Vagina (tissue), 2 donors: ENCODE measurements at regions not wholly inside any gene's neighbourhood (a gene's known extent, or its start where the extent isn't known, plus 50 kb on each side); places are given as distances from the start of the nearest gene placed in this dataset.

Source experiments
- DNase-seq, 2 donors: peaks; one replicate each; pipeline ENCODE4 v3.0.0-alpha.2; 2017; ENCODE audit errors: extremely low spot score in 2 of 2
- H3K27ac ChIP-seq: fragments of 200-600 bp; sonication (generic); one replicate; pipeline ENCODE4 v1.5.1; 2019
- H3K27me3 ChIP-seq: fragments of 200-600 bp; sonication (generic); one replicate; pipeline ENCODE4 v1.5.1; 2019
- H3K36me3 ChIP-seq, 2 donors: fragments of 200-600 bp; sonication (generic); one replicate each; pipeline ENCODE4 v1.5.1; 2017 to 2019
- H3K4me1 ChIP-seq: fragments of 200-600 bp; sonication (generic); one replicate; pipeline ENCODE4 v1.5.1; 2019
- H3K4me3 ChIP-seq, 2 donors: fragments of 200-600 bp; sonication (generic); 1 replicate in 1 of 2; 2 replicates in 1 of 2; pipeline ENCODE4 v1.5.1; 2016 to 2019
- H3K9me3 ChIP-seq: fragments of 200-600 bp; sonication (generic); one replicate; pipeline ENCODE4 v1.5.1; 2019
- POLR2A ChIP-seq, 2 donors: fragments of 450-650 bp; IDR thresholded peaks; one replicate each; pipeline ENCODE4 v1.6.1; 2017; ENCODE audit warnings: antibody characterized with exemption in 2 of 2, mild to moderate bottlenecking in 2 of 2, moderate library complexity in 2 of 2
- POLR2AphosphoS5 ChIP-seq, 2 donors: sonication (generic); formaldehyde crosslinking; IDR thresholded peaks; one replicate each; pipeline ENCODE4 v1.9.0; 2017; ENCODE audit warnings: antibody characterized with exemption in 2 of 2, mild to moderate bottlenecking in 2 of 2, low read depth in 1 of 2; ENCODE audit not compliant: insufficient read depth in 1 of 2
- intact Hi-C: fragments of 100-400 bp; cut with DNase I; formaldehyde crosslinking; loops from one replicate; pipeline ENCODE4 v1.15.1; 2023
- TF ChIP-seq, protein P1 (sequence below), 3 experiments: fragments of 450-650 bp in 2 of 3; fragments of 200-600 bp in 1 of 3; sonication (generic) in 1 of 3; IDR thresholded peaks; one replicate each; pipeline ENCODE4 v1.5.1; 2017 to 2019; ENCODE audit warnings: antibody characterized with exemption in 3 of 3, mild to moderate bottlenecking in 2 of 3, moderate library complexity in 2 of 3

DNA sequence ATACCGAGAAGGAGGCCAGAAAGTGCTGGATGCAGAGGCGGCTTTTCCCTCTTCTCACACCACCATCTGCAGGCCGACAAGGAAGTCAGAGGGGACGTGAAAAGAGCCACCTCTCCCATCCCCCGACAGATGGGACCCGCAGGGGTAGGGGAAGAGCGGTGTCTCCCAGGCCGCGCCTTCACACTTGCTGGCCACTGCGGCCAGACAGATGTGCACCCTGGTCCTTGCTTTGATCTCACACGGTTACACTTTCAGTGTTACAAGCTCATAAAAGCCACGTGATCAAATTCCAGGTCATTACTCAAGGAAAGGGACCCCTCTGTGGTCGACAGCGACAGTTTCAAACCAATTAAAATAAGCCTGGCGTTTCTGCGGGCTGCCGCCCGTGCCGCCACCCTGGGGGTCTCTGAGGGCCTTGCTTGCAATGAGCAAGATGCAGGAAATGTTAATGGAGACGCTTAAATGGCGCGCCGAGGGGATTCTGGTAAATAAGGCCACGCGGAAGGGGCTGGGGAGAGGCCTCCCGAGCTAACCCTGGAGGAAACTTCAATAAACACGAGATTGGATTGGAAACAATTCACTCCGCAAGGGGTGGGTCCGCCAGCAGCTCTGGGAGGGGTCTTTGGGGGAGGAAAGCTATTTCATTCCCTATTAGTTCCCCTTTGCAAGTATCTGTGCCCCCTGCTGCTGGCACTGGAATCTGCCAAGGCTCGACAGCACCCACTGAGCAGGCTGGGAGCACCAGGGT, 240.9 kb downstream of the ENGASE start:
- H3K4me3 ChIP-seq: no peak overlapping the region
- no peak for DNase-seq
- H3K27me3 ChIP-seq: no peaks in the 10 kb centered on the region
- H3K9me3 ChIP-seq: no peaks in the 10 kb centered on the region
- no peaks in the 10 kb centered on the region for H3K4me1 ChIP-seq
- TF ChIP-seq, protein P1, sequence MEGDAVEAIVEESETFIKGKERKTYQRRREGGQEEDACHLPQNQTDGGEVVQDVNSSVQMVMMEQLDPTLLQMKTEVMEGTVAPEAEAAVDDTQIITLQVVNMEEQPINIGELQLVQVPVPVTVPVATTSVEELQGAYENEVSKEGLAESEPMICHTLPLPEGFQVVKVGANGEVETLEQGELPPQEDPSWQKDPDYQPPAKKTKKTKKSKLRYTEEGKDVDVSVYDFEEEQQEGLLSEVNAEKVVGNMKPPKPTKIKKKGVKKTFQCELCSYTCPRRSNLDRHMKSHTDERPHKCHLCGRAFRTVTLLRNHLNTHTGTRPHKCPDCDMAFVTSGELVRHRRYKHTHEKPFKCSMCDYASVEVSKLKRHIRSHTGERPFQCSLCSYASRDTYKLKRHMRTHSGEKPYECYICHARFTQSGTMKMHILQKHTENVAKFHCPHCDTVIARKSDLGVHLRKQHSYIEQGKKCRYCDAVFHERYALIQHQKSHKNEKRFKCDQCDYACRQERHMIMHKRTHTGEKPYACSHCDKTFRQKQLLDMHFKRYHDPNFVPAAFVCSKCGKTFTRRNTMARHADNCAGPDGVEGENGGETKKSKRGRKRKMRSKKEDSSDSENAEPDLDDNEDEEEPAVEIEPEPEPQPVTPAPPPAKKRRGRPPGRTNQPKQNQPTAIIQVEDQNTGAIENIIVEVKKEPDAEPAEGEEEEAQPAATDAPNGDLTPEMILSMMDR (IDR thresholded peaks at IDR 0.05): no peak
- TF ChIP-seq POLR2A (IDR thresholded peaks at IDR 0.05): no peak
- intact Hi-C loops: loop anchor here (5.0 kb wide), 1 partner anchor 78 kb away; no protein-coding TSS in a partner anchor
- H3K27ac ChIP-seq: no peak overlapping the region
- H3K36me3 ChIP-seq: no peaks in the 10 kb centered on the region

DNA sequence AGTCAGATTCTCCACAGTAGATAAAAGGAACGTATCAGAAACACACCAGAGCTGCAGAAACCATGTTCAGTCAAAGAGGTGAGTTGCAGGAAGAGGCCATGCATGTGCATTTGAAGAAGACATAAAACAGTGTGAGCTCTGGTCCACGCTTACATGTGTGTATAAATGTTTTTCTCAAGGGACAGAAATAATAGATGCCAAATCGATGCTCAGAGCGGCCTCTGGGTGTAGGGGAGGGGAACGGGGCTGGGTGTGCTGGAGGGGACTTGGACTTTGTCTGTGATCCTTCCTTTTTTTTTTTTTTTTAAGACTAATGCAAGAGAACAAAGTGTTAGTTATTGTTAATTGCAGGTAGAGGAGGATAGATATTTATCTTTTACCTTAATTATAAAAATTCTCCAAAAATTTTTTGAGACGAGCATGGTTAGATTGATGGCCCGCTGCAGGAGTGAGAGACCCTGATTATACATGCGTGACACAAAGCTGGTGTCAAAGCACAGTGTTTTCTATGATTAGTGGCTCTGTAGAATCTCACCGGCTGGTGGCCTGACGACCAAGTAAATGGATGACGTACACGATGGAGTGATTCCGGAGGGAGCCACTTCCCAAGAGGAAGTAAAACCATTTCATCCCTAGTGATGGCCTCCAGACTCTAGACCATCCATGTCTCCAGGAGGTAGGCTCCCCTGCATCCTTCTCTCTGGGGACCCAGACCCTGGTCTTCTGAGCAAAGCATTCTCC, 240.2 kb downstream of the ENGASE start:
- Histone ChIP-seq H3K27ac (no peak overlapping the region), H3K4me3 (no peak overlapping the region), H3K27me3 (no peaks in the 10 kb centered on the region), H3K4me1 (no peaks in the 10 kb centered on the region), H3K36me3 (no peaks in the 10 kb centered on the region), H3K9me3 (no peaks in the 10 kb centered on the region)
- intact Hi-C loops: loop anchor here (5.0 kb wide), 1 partner anchor 77 kb away; no protein-coding TSS in a partner anchor
- TF ChIP-seq POLR2AphosphoS5 (IDR thresholded peaks at IDR 0.05; ENCODE audit: insufficient read depth in 1 of 2, low read depth in 1 of 2): no peak
- TF ChIP-seq, protein P1 (IDR thresholded peaks at IDR 0.05): no peak
- no peak for TF ChIP-seq POLR2A (IDR thresholded peaks at IDR 0.05)
- DNase-seq: no peak

DNA sequence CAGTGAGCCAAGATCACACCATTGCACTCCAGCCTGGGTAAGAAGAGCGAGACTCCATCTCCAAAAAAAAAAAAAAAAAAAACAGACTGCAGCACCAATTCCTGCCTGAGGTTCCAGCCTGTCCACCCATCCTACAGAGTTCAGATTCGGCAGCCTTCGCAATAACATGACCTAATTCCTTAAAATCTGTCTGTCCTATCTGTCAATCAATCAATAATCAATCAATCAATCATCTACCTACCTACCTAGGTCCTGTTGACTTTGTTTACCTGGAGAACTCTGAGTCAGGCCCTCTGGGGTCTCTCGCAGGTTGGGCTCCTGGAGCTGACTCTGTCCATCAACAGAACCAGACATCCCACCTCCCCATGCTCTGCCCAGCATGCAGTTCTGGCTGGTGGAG, 236.7 kb downstream of the ENGASE start:
- Histone ChIP-seq H3K27ac (no peak overlapping the region), H3K4me1 (peaks cover 9% of the 10 kb centered on the region), H3K9me3 (no peaks in the 10 kb centered on the region), H3K4me3 (no peak overlapping the region), H3K36me3 (no peaks in the 10 kb centered on the region), H3K27me3 (no peaks in the 10 kb centered on the region)
- intact Hi-C loops: no loop called here
- DNase-seq: no peak
- TF ChIP-seq, protein P1 (IDR thresholded peaks at IDR 0.05): no peak
- TF ChIP-seq POLR2A (IDR thresholded peaks at IDR 0.05) (no peak), POLR2AphosphoS5 (IDR thresholded peaks at IDR 0.05; ENCODE audit: insufficient read depth in 1 of 2, low read depth in 1 of 2) (no peak)

DNA sequence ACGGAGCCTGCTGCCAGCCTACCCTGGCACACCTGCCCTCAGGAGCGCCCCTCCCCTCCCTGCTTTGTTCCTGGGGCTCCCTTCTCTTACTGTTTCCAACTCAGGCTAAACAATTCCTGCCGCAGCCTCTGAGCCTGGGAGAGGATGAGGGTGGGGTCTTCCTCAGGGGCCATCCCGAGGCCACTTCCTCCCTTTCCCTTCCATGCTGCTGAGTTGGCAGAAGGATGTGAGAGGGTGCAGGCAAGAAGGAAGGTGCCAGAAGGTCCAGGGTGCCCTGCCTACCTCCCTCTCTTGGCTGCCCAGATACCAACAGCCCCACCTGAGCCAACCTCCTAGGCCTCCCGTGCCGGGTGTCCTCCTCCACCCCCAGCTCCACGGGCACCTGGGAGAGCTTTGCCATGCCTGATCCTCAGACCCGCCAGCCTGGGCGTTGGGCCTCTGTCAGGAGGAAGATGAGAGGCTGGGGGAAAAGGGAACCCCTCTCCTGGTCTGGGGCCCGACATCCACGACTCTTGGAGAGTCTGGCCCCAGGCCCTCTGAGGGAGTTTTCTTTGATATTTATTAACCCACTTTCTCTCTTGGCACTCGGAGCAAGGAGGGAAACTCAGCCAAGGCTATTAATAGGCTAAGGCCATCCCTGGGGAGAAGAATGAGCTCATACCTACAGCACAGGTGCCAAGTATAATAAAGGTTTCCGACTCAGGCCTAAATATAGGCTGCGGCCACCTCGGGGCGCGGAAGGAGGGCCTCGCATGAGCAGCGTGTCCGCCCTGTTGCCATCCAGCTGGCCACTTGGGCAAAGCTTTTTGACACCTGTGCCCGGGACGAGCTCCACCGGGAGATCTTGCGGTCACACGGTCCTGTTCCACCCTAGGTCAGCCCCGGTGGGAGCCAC, 232.0 kb downstream of the ENGASE start:
- Histone ChIP-seq H3K36me3 (no peaks in the 10 kb centered on the region), H3K4me3 (no peak overlapping the region), H3K27ac (no peak overlapping the region), H3K27me3 (no peaks in the 10 kb centered on the region), H3K9me3 (no peaks in the 10 kb centered on the region), H3K4me1 (peaks cover 14% of the 10 kb centered on the region)
- TF ChIP-seq, protein P1 (IDR thresholded peaks at IDR 0.05): no peak
- TF ChIP-seq POLR2AphosphoS5 (IDR thresholded peaks at IDR 0.05; ENCODE audit: insufficient read depth in 1 of 2, low read depth in 1 of 2) (no peak), POLR2A (IDR thresholded peaks at IDR 0.05) (no peak)
- no peak for DNase-seq
- intact Hi-C loops: no loop called here
